OCI-LY3 (cell line): ENCODE measurements at regions not wholly inside any gene's neighbourhood (a gene's known extent, or its start where the extent isn't known, plus 50 kb on each side); places are given as distances from the start of the nearest gene placed in this dataset.
"Not testable (repeated sequence)": the region's sequence is repeated elsewhere in the genome, so short reads cannot be mapped to it uniquely, and the experiment has no call there.

ENCODE experiments used
- H2AFZ ChIP-seq: fragments of 200-600, 300-600 bp; shearing (Covaris generic); 2 replicates; pipeline ENCODE4 v1.6.0; 2014; ENCODE audit warnings: antibody characterized with exemption, low read depth, low read length
- H3K27ac ChIP-seq: fragments of 200-600, 300-600 bp; sonication (generic); 2 replicates; pipeline ENCODE4 v1.5.1; 2014; ENCODE audit warnings: mild to moderate bottlenecking, low read length, moderate library complexity, mixed read lengths
- H3K27me3 ChIP-seq: fragments of 200-600, 300-600 bp; sonication (generic); 2 replicates; pipeline ENCODE4 v1.6.1; 2014; ENCODE audit warnings: low read depth, low read length, mixed read lengths
- H3K36me3 ChIP-seq: fragments of 200-600, 300-600 bp; sonication (generic); replicated peaks from 2 replicates; pipeline ENCODE3; 2014; ENCODE audit warnings: low read depth, low read length, mixed read lengths
- H3K4me1 ChIP-seq: fragments of 300-600, 200-600 bp; sonication (generic); 2 replicates; pipeline ENCODE4 v1.6.1; 2014; ENCODE audit warnings: low read length, mixed read lengths
- H3K4me2 ChIP-seq: fragments of 200-600, 300-600 bp; sonication (generic); 2 replicates; pipeline ENCODE4 v1.6.1; 2014; ENCODE audit warnings: low read length, mixed read lengths
- H3K4me3 ChIP-seq: fragments of 300-600, 200-600 bp; sonication (generic); 2 replicates; pipeline ENCODE4 v1.5.1; 2014; ENCODE audit warnings: antibody characterized with exemption, mild to moderate bottlenecking, low read length, moderate library complexity
- H3K79me2 ChIP-seq: fragments of 300-600, 200-600 bp; shearing (Covaris generic); 2 replicates; pipeline ENCODE4 v1.6.1; 2014; ENCODE audit warnings: mild to moderate bottlenecking, low read length, mixed read lengths
- H3K9ac ChIP-seq: fragments of 300-600, 200-600 bp; shearing (Covaris generic); 2 replicates; pipeline ENCODE4 v1.6.0; 2014; ENCODE audit warnings: mild to moderate bottlenecking, low read length, moderate library complexity
- H3K9me3 ChIP-seq: fragments of 200-600, 300-600 bp; shearing (Covaris generic); 2 replicates; pipeline ENCODE4 v1.6.1; 2014; ENCODE audit warnings: low read length, mixed read lengths; ENCODE audit not compliant: insufficient read depth
- H4K20me1 ChIP-seq: fragments of 200-600, 300-600 bp; sonication (generic); 2 replicates; pipeline ENCODE4 v1.6.1; 2016; ENCODE audit warnings: low read length, mixed read lengths; ENCODE audit not compliant: insufficient read depth
- EZH2phosphoT487 ChIP-seq: fragments of 200-600 bp; shearing (Covaris generic); IDR thresholded peaks from 2 replicates; pipeline ENCODE4 v1.6.1; 2018; ENCODE audit warnings: antibody characterized with exemption, mixed run types, low read depth
- TF ChIP-seq, protein P1 (sequence below): fragments of 200-600, 300-600 bp; sonication (generic); IDR thresholded peaks from 2 replicates; pipeline ENCODE4 v1.5.1; 2014; ENCODE audit warnings: antibody characterized with exemption, low read length, low read depth

DNA sequence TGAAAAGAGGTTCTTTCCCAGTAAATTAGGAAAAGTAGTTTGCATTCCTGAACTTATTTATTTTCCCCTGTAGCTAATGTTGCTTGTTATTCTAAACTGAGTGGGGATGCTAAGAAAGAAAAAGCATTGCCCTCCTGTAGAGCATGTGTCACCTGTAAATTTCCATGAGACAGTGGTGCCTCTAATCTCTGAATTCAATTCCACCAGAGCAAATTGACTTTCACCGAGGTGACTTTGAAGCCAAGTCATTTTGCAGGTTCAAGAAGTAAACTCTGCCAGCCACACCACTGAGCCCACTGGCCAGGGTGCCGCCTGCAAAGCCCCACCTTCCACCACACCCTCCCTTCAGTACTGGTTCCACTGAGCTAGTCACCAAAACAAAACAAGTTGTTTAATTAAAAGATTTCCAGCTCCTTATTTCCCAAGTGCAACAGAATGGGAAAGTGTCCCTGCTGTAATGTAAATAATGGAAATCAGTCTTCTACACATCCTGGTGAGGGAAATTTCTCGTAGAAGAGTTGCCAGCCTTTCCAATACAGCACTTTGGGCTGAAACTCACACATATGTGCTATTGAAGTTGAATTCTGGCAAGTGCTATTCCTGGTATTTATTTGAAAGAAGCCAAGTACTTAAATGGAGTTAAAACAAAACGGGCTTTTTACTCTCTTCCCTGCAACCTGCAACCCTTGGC is 254.8 kb downstream of the RNF152 start:
- H3K9ac ChIP-seq: no peak overlapping the region
- no peaks in the 10 kb centered on the region for H3K79me2 ChIP-seq
- no peak overlapping the region for H2AFZ ChIP-seq
- H3K36me3 ChIP-seq: no peaks in the 10 kb centered on the region
- peaks cover 2% of the 10 kb centered on the region; the same call in 1 of the 2 replicates for H3K4me1 ChIP-seq
- peaks cover 28% of the 10 kb centered on the region for H3K27me3 ChIP-seq
- H3K4me2 ChIP-seq: no peak overlapping the region
- no peak overlapping the region for H3K27ac ChIP-seq
- H3K4me3 ChIP-seq: no peak overlapping the region
- H4K20me1 ChIP-seq: no peaks in the 10 kb centered on the region
- H3K9me3 ChIP-seq: no peaks in the 10 kb centered on the region
- TF ChIP-seq, protein P1, sequence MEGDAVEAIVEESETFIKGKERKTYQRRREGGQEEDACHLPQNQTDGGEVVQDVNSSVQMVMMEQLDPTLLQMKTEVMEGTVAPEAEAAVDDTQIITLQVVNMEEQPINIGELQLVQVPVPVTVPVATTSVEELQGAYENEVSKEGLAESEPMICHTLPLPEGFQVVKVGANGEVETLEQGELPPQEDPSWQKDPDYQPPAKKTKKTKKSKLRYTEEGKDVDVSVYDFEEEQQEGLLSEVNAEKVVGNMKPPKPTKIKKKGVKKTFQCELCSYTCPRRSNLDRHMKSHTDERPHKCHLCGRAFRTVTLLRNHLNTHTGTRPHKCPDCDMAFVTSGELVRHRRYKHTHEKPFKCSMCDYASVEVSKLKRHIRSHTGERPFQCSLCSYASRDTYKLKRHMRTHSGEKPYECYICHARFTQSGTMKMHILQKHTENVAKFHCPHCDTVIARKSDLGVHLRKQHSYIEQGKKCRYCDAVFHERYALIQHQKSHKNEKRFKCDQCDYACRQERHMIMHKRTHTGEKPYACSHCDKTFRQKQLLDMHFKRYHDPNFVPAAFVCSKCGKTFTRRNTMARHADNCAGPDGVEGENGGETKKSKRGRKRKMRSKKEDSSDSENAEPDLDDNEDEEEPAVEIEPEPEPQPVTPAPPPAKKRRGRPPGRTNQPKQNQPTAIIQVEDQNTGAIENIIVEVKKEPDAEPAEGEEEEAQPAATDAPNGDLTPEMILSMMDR: no peak
- TF ChIP-seq EZH2phosphoT487: no peak

DNA sequence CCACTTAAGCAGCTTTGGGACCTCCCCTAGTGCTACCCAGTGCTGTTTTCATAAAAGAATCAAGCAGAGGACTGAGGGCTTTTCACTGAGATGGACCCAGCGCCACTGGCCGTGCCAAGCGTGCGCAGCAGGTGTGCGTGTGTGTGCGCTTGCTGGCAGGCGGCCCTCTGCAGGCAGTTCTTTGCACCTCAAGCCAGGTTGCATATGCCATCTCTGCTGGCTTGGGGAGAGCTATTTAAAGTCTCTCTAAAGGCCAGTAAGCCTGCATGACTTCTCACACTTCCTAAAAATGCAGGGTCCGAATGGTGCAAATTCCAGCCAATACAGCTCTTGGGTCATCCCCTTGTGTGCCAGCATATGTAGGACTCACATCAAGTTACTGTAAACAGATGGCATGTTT is 255.5 kb downstream of the RNF152 start:
- Histone ChIP-seq H3K4me2 (no peak overlapping the region), H3K9ac (no peak overlapping the region), H3K36me3 (no peaks in the 10 kb centered on the region), H3K9me3 (no peaks in the 10 kb centered on the region), H3K79me2 (no peaks in the 10 kb centered on the region), H4K20me1 (no peaks in the 10 kb centered on the region), H3K27ac (no peak overlapping the region), H3K4me3 (no peak overlapping the region), H3K4me1 (peaks cover 6% of the 10 kb centered on the region; the same call in 1 of the 2 replicates), H3K27me3 (peaks cover 20% of the 10 kb centered on the region), H2AFZ (no peak overlapping the region)
- no peak for TF ChIP-seq EZH2phosphoT487

DNA sequence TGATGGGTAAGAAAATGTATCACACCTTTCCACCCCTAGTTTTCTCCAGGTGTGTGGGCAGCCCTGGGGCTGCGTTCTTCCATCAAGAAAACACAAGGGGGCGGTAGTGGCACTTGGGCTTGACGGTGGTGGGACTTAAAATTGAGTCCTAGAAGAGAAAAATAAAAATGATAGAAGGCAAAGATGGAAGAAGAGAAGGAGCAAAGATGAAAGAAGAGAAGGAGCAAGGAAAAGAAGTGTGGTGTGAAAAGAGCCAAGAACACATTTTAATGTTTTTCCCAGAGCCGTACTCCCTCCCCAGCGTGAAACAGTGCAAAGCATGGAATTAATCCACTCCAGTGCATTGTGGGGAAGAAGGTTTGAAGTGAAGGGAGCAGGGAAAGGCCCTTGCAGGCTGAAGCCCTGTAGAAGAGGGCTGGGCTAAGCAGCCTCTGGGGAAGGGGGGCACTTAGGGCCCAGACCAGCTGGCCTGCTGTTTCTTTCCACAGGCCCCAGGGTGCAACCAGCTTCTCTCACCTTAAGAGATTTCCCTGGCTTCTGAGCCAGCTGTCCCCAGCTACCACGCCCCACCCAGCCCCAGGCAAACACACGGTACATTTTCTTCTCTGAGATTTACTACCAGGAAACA is 256.8 kb downstream of the RNF152 start:
- Histone ChIP-seq H3K4me2 (peak overlapping the region; percentile 29), H3K9ac (no peak overlapping the region), H3K4me1 (peaks cover 6% of the 10 kb centered on the region; the same call in 1 of the 2 replicates), H3K36me3 (no peaks in the 10 kb centered on the region), H3K27me3 (peaks cover 14% of the 10 kb centered on the region; the same call in 1 of the 2 replicates), H3K4me3 (no peak overlapping the region), H2AFZ (peak overlapping the region; percentile 40; the same call in 1 of the 2 replicates), H4K20me1 (no peaks in the 10 kb centered on the region), H3K9me3 (no peaks in the 10 kb centered on the region), H3K27ac (no peak overlapping the region), H3K79me2 (no peaks in the 10 kb centered on the region)
- TF ChIP-seq, protein P1: peak; percentile 100
- TF ChIP-seq EZH2phosphoT487: no peak

DNA sequence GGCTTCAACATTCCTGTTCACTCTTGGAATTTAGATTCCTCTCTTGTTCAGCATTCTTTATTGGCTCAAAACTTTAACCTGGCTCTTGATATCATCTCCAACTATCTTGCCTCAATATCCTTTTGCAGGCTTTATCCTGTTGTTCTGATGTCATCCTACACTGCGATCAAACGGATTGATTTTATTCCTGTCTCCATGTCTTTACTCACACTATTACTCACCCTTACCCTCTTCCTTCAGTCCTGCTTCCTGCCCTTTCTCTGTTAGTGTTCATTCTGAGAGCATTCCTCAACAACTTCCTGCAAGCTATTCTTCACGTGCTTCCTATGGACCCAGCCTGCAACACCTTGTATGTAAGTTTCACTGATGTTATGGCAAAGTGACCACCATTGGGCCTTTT is 264.7 kb downstream of the RNF152 start:
- no peak overlapping the region for H3K4me2 ChIP-seq
- no peak overlapping the region for H3K9ac ChIP-seq
- H3K9me3 ChIP-seq: no peaks in the 10 kb centered on the region
- no peaks in the 10 kb centered on the region for H4K20me1 ChIP-seq
- peaks cover 4% of the 10 kb centered on the region; the same call in 1 of the 2 replicates for H3K4me1 ChIP-seq
- no peak overlapping the region for H3K27ac ChIP-seq
- H3K4me3 ChIP-seq: no peak overlapping the region
- H2AFZ ChIP-seq: no peak overlapping the region
- TF ChIP-seq EZH2phosphoT487: no peak
- TF ChIP-seq, protein P1: no peak
- no peaks in the 10 kb centered on the region for H3K79me2 ChIP-seq
- peaks cover 11% of the 10 kb centered on the region; the same call in 1 of the 2 replicates for H3K27me3 ChIP-seq
- no peaks in the 10 kb centered on the region for H3K36me3 ChIP-seq

DNA sequence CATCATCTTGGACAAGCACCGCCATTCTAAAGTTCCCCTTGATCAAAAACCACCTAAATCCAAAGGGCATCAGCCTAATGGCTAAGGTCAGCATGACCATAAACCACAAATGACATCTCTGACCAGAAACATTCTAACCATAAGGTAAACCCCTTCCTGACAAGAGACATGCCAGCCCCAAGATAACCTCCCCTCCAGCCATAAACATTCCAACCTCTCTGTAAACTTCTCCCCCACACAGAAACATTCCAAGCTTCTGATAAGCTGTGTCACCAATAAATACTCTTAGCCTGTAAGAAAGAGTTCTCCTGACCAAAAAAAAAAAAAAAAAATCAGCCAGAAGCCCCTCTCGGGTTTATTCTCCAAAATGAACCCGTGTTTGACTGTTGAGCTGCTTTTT is 268.2 kb downstream of the RNF152 start:
- not testable (repeated sequence) for H3K9me3 ChIP-seq, H3K4me2 ChIP-seq, H3K36me3 ChIP-seq, H3K27ac ChIP-seq, H4K20me1 ChIP-seq, H3K79me2 ChIP-seq, H3K4me1 ChIP-seq, H2AFZ ChIP-seq, H3K4me3 ChIP-seq, H3K9ac ChIP-seq
- peaks cover 14% of the 10 kb centered on the region; the same call in 1 of the 2 replicates for H3K27me3 ChIP-seq
